ENCODE measurements at regions not wholly inside any gene's neighbourhood (a gene's known extent, or its start where the extent isn't known, plus 50 kb on each side); places are given as distances from the start of the nearest gene placed in this dataset.

- H3K27ac ChIP-seq = no peak overlapping the region
- TF ChIP-seq CTCF (IDR thresholded peaks at IDR 0.05) = no peak
Measured at GRCh38 chr1:238675221-238675620, 711.1 kb upstream of the CHRM3 start.

- H3K27ac ChIP-seq = no peak overlapping the region
- no peak for TF ChIP-seq ZFX (IDR thresholded peaks at IDR 0.05; ENCODE audit: borderline replicate concordance)
- TF ChIP-seq CTCF (IDR thresholded peaks at IDR 0.05) = no peak
Measured at GRCh38 chr1:238674316-238674715, 712.1 kb upstream of the CHRM3 start.

- H3K27ac ChIP-seq = no peak overlapping the region
- no peak for TF ChIP-seq ZFX (IDR thresholded peaks at IDR 0.05; ENCODE audit: borderline replicate concordance)
Measured at GRCh38 chr1:238673561-238673960, 712.8 kb upstream of the CHRM3 start.

- TF ChIP-seq ZFX (IDR thresholded peaks at IDR 0.05; ENCODE audit: borderline replicate concordance) (no peak), CTCF (IDR thresholded peaks at IDR 0.05) (no peak)
Measured at GRCh38 chr1:238672806-238673205, 713.6 kb upstream of the CHRM3 start.

GRCh38 chr1:238672262-238672661, 714.1 kb upstream of the CHRM3 start:
- no peak for TF ChIP-seq CTCF (IDR thresholded peaks at IDR 0.05)
- TF ChIP-seq ZFX (IDR thresholded peaks at IDR 0.05; ENCODE audit: borderline replicate concordance) = no peak

More at GRCh38 chr1:238672806-238673205, 713.6 kb upstream of the CHRM3 start:
- H3K27ac ChIP-seq = no peak overlapping the region

GRCh38 chr1:238664139-238664538, 722.2 kb upstream of the CHRM3 start:
- H3K27ac ChIP-seq = no peak overlapping the region

More at GRCh38 chr1:238672262-238672661, 714.1 kb upstream of the CHRM3 start:
- H3K27ac ChIP-seq = no peak overlapping the region

GRCh38 chr1:238660849-238661248, 725.5 kb upstream of the CHRM3 start:
- no peak for TF ChIP-seq ZFX (IDR thresholded peaks at IDR 0.05; ENCODE audit: borderline replicate concordance)
- TF ChIP-seq CTCF (IDR thresholded peaks at IDR 0.05) = no peak
- H3K27ac ChIP-seq = no peak overlapping the region

More at GRCh38 chr1:238664139-238664538, 722.2 kb upstream of the CHRM3 start:
- no peak for TF ChIP-seq CTCF (IDR thresholded peaks at IDR 0.05)
- TF ChIP-seq ZFX (IDR thresholded peaks at IDR 0.05; ENCODE audit: borderline replicate concordance) = no peak

GRCh38 chr1:238658763-238659162, 727.6 kb upstream of the CHRM3 start:
- TF ChIP-seq ZFX (IDR thresholded peaks at IDR 0.05; ENCODE audit: borderline replicate concordance) (no peak), CTCF (IDR thresholded peaks at IDR 0.05) (no peak)
- H3K27ac ChIP-seq = no peak overlapping the region

Data from 22Rv1 (cell line).